A673 (cell line): ENCODE measurements at regions not wholly inside any gene's neighbourhood (a gene's known extent, or its start where the extent isn't known, plus 50 kb on each side); places are given as distances from the start of the nearest gene placed in this dataset.

Source experiments
- CTCF ChIP-seq: fragments of 300-800, 200-600 bp; sonication (generic); conservative IDR thresholded peaks from 2 replicates; pipeline ENCODE4 v1.5.1; 2017; ENCODE audit warnings: low read depth, mild to moderate bottlenecking, antibody characterized with exemption, low read length, moderate library complexity, mixed read lengths
- EZH2 ChIP-seq: fragments of 200-600 bp; sonication (generic); IDR thresholded peaks from 2 replicates; pipeline ENCODE4 v1.6.1; 2017; ENCODE audit warnings: borderline replicate concordance, low read depth, mild to moderate bottlenecking, mixed read lengths, antibody characterized with exemption, low read length; ENCODE audit not compliant: poor library complexity, severe bottlenecking

- TF ChIP-seq CTCF: no peak
- TF ChIP-seq EZH2: no peak
Measured at GRCh38 chr18:56168049-56168781, 470.2 kb downstream of the TXNL1 start.
